ENCODE measurements at regions not wholly inside any gene's neighbourhood (a gene's known extent, or its start where the extent isn't known, plus 50 kb on each side); places are given as distances from the start of the nearest gene placed in this dataset.

GRCh38 chr1:218810306-218810705, 363.4 kb upstream of the LYPLAL1 start:
- Mint-ChIP-seq H3K27me3 (ENCODE audit: unreplicated experiment) (no peaks in the 10 kb centered on the region), H3K27ac (ENCODE audit: unreplicated experiment) (no peak overlapping the region), H3K4me3 (ENCODE audit: low read depth, unreplicated experiment) (no peak overlapping the region), H3K9me3 (ENCODE audit: low read depth, unreplicated experiment) (peaks cover 5% of the 10 kb centered on the region), H3K4me1 (ENCODE audit: low read depth, unreplicated experiment) (peaks cover 31% of the 10 kb centered on the region), H3K36me3 (ENCODE audit: insufficient read depth, unreplicated experiment) (no peaks in the 10 kb centered on the region)
- intact Hi-C loops (cut with micrococcal nuclease; ENCODE audit: unreplicated experiment) = no loop called here
- no TSS peak for BruUV-seq (replicated peaks)
- DNase-seq = no peak
- CTCF ChIA-PET = interaction anchor here (1.1 kb wide), 1 partner anchor 13 kb away, joined by 4 read pairs; no protein-coding TSS in a partner anchor
- TF ChIP-seq CTCF (IDR thresholded peaks at IDR 0.05; ENCODE audit: unreplicated experiment) = no peak

- no peak for DNase-seq
- H3K9me3 Mint-ChIP-seq (ENCODE audit: low read depth, unreplicated experiment) = peaks cover 5% of the 10 kb centered on the region
- no peak overlapping the region for H3K27ac Mint-ChIP-seq (ENCODE audit: unreplicated experiment)
- H3K4me3 Mint-ChIP-seq (ENCODE audit: low read depth, unreplicated experiment) = no peak overlapping the region
- H3K4me1 Mint-ChIP-seq (ENCODE audit: low read depth, unreplicated experiment) = peaks cover 35% of the 10 kb centered on the region
- CTCF ChIA-PET = no interaction called here
- TF ChIP-seq CTCF (IDR thresholded peaks at IDR 0.05; ENCODE audit: unreplicated experiment) = no peak
- no TSS peak for BruUV-seq (replicated peaks)
- no peaks in the 10 kb centered on the region for H3K27me3 Mint-ChIP-seq (ENCODE audit: unreplicated experiment)
- H3K36me3 Mint-ChIP-seq (ENCODE audit: insufficient read depth, unreplicated experiment) = no peaks in the 10 kb centered on the region
- intact Hi-C loops (cut with micrococcal nuclease; ENCODE audit: unreplicated experiment) = no loop called here
Observed at GRCh38 chr1:218811497-218811896, 362.2 kb upstream of the LYPLAL1 start.

- no peak for DNase-seq
- Mint-ChIP-seq H3K4me1 (ENCODE audit: low read depth, unreplicated experiment) (peaks cover 34% of the 10 kb centered on the region), H3K36me3 (ENCODE audit: insufficient read depth, unreplicated experiment) (no peaks in the 10 kb centered on the region), H3K9me3 (ENCODE audit: low read depth, unreplicated experiment) (peaks cover 5% of the 10 kb centered on the region), H3K27ac (ENCODE audit: unreplicated experiment) (no peak overlapping the region), H3K27me3 (ENCODE audit: unreplicated experiment) (no peaks in the 10 kb centered on the region), H3K4me3 (ENCODE audit: low read depth, unreplicated experiment) (no peak overlapping the region)
- TF ChIP-seq CTCF (IDR thresholded peaks at IDR 0.05; ENCODE audit: unreplicated experiment) = no peak
- no TSS peak for BruUV-seq (replicated peaks)
- CTCF ChIA-PET = no interaction called here
- intact Hi-C loops (cut with micrococcal nuclease; ENCODE audit: unreplicated experiment) = no loop called here
Observed at GRCh38 chr1:218812360-218812759, 361.3 kb upstream of the LYPLAL1 start.

- no TSS peak for BruUV-seq (replicated peaks)
- Mint-ChIP-seq H3K4me3 (ENCODE audit: low read depth, unreplicated experiment) (no peak overlapping the region), H3K27me3 (ENCODE audit: unreplicated experiment) (no peaks in the 10 kb centered on the region), H3K36me3 (ENCODE audit: insufficient read depth, unreplicated experiment) (no peaks in the 10 kb centered on the region), H3K27ac (ENCODE audit: unreplicated experiment) (no peak overlapping the region), H3K4me1 (ENCODE audit: low read depth, unreplicated experiment) (peaks cover 34% of the 10 kb centered on the region), H3K9me3 (ENCODE audit: low read depth, unreplicated experiment) (peaks cover 3% of the 10 kb centered on the region)
- no peak for TF ChIP-seq CTCF (IDR thresholded peaks at IDR 0.05; ENCODE audit: unreplicated experiment)
- intact Hi-C loops (cut with micrococcal nuclease; ENCODE audit: unreplicated experiment) = no loop called here
- CTCF ChIA-PET = no interaction called here
- DNase-seq = no peak
Observed at GRCh38 chr1:218813237-218813636, 360.4 kb upstream of the LYPLAL1 start.
